HCT116 (cell line): ENCODE measurements at regions not wholly inside any gene's neighbourhood (a gene's known extent, or its start where the extent isn't known, plus 50 kb on each side); places are given as distances from the start of the nearest gene placed in this dataset.

ENCODE experiments used
- ATAC-seq: fragments of 200-7000 bp; cut with Tn5 transposase; 2 replicates; pipeline ENCODE4 v1.9.1; 2020; ENCODE audit warnings: mild to moderate bottlenecking, moderate library complexity
- BruUV-seq: library from RNA; stranded (reverse); fragments of 400-500 nt; replicated peaks from 2 replicates; lab custom pipeline; 2021; lab: Mats Ljungman, UMichigan
- CTCF ChIA-PET: fragments of 300-600 bp; sonication (Branson Sonifier 250); formaldehyde crosslinking; loops from one replicate; lab custom pipeline; 2021; ENCODE audit warnings: antibody characterized with exemption; lab: Charles Lee
- POLR2A ChIA-PET: fragments of 300-600, 350-600 bp; sonication (Branson Sonifier 250); formaldehyde crosslinking; loops from one replicate; lab custom pipeline; 2021; ENCODE audit warnings: antibody characterized with exemption; lab: Charles Lee
- RAD21 ChIA-PET, 2 experiments: fragments of 300-600 bp; sonication (Branson Sonifier 250); formaldehyde crosslinking; loops; one replicate each; lab custom pipeline; 2023; ENCODE audit warnings: low total read pairs in 2 of 2; ENCODE audit not compliant: uncharacterized antibody in 2 of 2, unreplicated experiment in 2 of 2, low non-redundant PET in 1 of 2; lab: Charles Lee
- DNase-seq: peaks from one replicate; pipeline ENCODE4 v3.0.0-alpha.2; 2010; ENCODE audit warnings: low read depth, low spot score
- H2AFZ ChIP-seq: fragments of 200-600 bp; shearing (Covaris generic), sonication (generic); 2 replicates; pipeline ENCODE4 v1.6.1; 2017; ENCODE audit warnings: low read depth, mixed run types, mixed read lengths, antibody characterized with exemption, low read length; ENCODE audit not compliant: poor library complexity, severe bottlenecking
- H3K27ac ChIP-seq: 2 replicates; pipeline ENCODE4 v1.5.1; 2012; ENCODE audit warnings: low read depth, low read length
- H3K27me3 ChIP-seq: fragments of 200-600 bp; sonication (generic); 2 replicates; pipeline ENCODE4 v1.6.1; 2016; ENCODE audit warnings: mixed run types, low read length, mixed read lengths; ENCODE audit not compliant: insufficient read depth
- H3K36me3 ChIP-seq, 2 experiments: fragments of 200-500 bp in 1 of 2; fragments of 200-600 bp in 1 of 2; sonication (Bioruptor generic) in 1 of 2; sonication (generic) in 1 of 2; 2 replicates each; pipeline versions ENCODE4 v1.5.1 to v1.6.1; 2014 to 2016; ENCODE audit warnings: low read length in 2 of 2, inconsistent platforms in 1 of 2, mixed read lengths in 1 of 2, mixed run types in 1 of 2; ENCODE audit not compliant: insufficient read depth in 2 of 2, control insufficient read depth in 1 of 2
- H3K4me1 ChIP-seq, 2 experiments: fragments of 200-600 bp in 1 of 2; sonication (generic) in 1 of 2; 2 replicates each; pipeline versions ENCODE4 v1.5.1 to v1.6.1; 2012 to 2017; ENCODE audit warnings: low read length in 2 of 2, inconsistent platforms in 1 of 2, mild to moderate bottlenecking in 1 of 2, mixed read lengths in 1 of 2, mixed run types in 1 of 2, moderate library complexity in 1 of 2; ENCODE audit not compliant: insufficient read depth in 2 of 2, control insufficient read depth in 1 of 2
- H3K4me2 ChIP-seq: fragments of 200-600 bp; sonication (generic); 2 replicates; pipeline ENCODE4 v1.6.1; 2017; ENCODE audit warnings: mixed run types, low read length, mixed read lengths
- H3K4me3 ChIP-seq, 2 experiments: fragments of 200-600 bp in 1 of 2; sonication (generic) in 1 of 2; replicated peaks in 1 of 2; 2 replicates each; pipeline ENCODE4 v1.5.1; 2011 to 2016; ENCODE audit warnings: low read length in 2 of 2, control low read depth in 1 of 2, low read depth in 1 of 2, mild to moderate bottlenecking in 1 of 2, mixed read lengths in 1 of 2, mixed run types in 1 of 2
- H3K79me2 ChIP-seq: fragments of 200-600 bp; sonication (generic); 2 replicates; pipeline ENCODE4 v1.6.1; 2017; ENCODE audit warnings: mild to moderate bottlenecking, mixed run types, low read length, moderate library complexity, mixed read lengths; ENCODE audit not compliant: insufficient read depth
- H3K9ac ChIP-seq: fragments of 200-600 bp; sonication (generic); 2 replicates; pipeline ENCODE4 v1.6.1; 2016; ENCODE audit warnings: low read length, mixed read lengths
- H3K9me2 ChIP-seq: fragments of 200-600 bp; sonication (generic), shearing (Covaris generic); 2 replicates; pipeline ENCODE4 v1.6.1; 2017; ENCODE audit warnings: mixed run types, mild to moderate bottlenecking, moderate library complexity; ENCODE audit not compliant: insufficient read depth
- H3K9me3 ChIP-seq, 2 experiments: fragments of 200-500 bp in 1 of 2; fragments of 200-600 bp in 1 of 2; sonication (Bioruptor generic) in 1 of 2; sonication (generic) in 1 of 2; 2 replicates each; pipeline ENCODE4 v1.6.1; 2014 to 2017; ENCODE audit warnings: low read length in 2 of 2, mixed read lengths in 2 of 2, inconsistent platforms in 1 of 2, low read depth in 1 of 2, mild to moderate bottlenecking in 1 of 2, mixed run types in 1 of 2, moderate library complexity in 1 of 2; ENCODE audit not compliant: control insufficient read depth in 1 of 2, insufficient read depth in 1 of 2
- H4K20me1 ChIP-seq: fragments of 200-600 bp; sonication (generic), shearing (Covaris generic); 2 replicates; pipeline ENCODE4 v1.6.1; 2017; ENCODE audit warnings: mixed run types, mild to moderate bottlenecking, moderate library complexity; ENCODE audit not compliant: insufficient read depth
- ATF3 ChIP-seq: IDR thresholded peaks from 2 replicates; pipeline ENCODE4 v1.6.1; 2012
- CBX3 ChIP-seq: IDR thresholded peaks from 2 replicates; pipeline ENCODE4 v1.6.1; 2012; ENCODE audit warnings: low read depth
- CTCF ChIP-seq, 3 experiments: fragments of 200-600 bp in 1 of 3; sonication (generic) in 1 of 3; IDR thresholded peaks in 2 of 3; conservative IDR thresholded peaks in 1 of 3; 2 replicates each; pipeline ENCODE4 v1.5.1; 2012 to 2017; ENCODE audit warnings: low read depth in 2 of 3, low read length in 2 of 3, antibody characterized with exemption in 1 of 3, borderline replicate concordance in 1 of 3, control low read depth in 1 of 3, mild to moderate bottlenecking in 1 of 3, mixed read lengths in 1 of 3, mixed run types in 1 of 3, moderate library complexity in 1 of 3; ENCODE audit not compliant: insufficient read depth in 1 of 3
- JUND ChIP-seq: IDR thresholded peaks from 2 replicates; pipeline ENCODE4 v1.6.1; 2012
- MAX ChIP-seq: IDR thresholded peaks from 2 replicates; pipeline ENCODE4 v1.6.1; 2012
- POLR2A ChIP-seq: IDR thresholded peaks from 2 replicates; pipeline ENCODE4 v1.7.0; 2011; ENCODE audit warnings: borderline replicate concordance; ENCODE audit not compliant: insufficient read depth, insufficient read length; ENCODE audit errors: extremely low read depth
- SRF ChIP-seq: IDR thresholded peaks from 2 replicates; pipeline ENCODE4 v1.6.1; 2012; ENCODE audit warnings: low read depth
- ZBTB33 ChIP-seq: IDR thresholded peaks from 2 replicates; pipeline ENCODE4 v1.6.1; 2011; ENCODE audit warnings: mild to moderate bottlenecking, low read length, moderate library complexity; ENCODE audit not compliant: insufficient replicate concordance; ENCODE audit errors: extremely low read depth
- ZFX ChIP-seq: fragments of 450-650 bp; IDR thresholded peaks from 2 replicates; pipeline ENCODE4 v1.6.1; 2017
- intact Hi-C: fragments of 100-400 bp; cut with micrococcal nuclease; formaldehyde crosslinking; loops from 2 replicates; pipeline ENCODE4 v1.10.0; 2022

GRCh38 chr4:41399231-41399630 lies 138.7 kb upstream of the LIMCH1 start:
- no peak overlapping the region for H3K27ac ChIP-seq
- H3K4me3 ChIP-seq, result no peak overlapping the region
- DNase-seq (no peak), ATAC-seq (no peak)
- no peak overlapping the region for H2AFZ ChIP-seq
- H3K4me1 ChIP-seq, result peaks cover 5 to 7% of the 10 kb centered on the region in 2 experiments; a peak in 3 of 4 replicates
- no peak overlapping the region for H3K4me2 ChIP-seq
- no peaks in the 10 kb centered on the region for H3K9me2 ChIP-seq
- H3K9me3 ChIP-seq, result no peaks in the 10 kb centered on the region
- RAD21 ChIA-PET, result no interaction called here
- CTCF ChIA-PET, result no interaction called here
- TF ChIP-seq JUND, result no peak
- TF ChIP-seq SRF, result no peak
- TF ChIP-seq CTCF (IDR thresholded peaks at IDR 0.05 in 2 of 3, conservative IDR thresholded peaks at IDR 0.05 in 1 of 3; ENCODE audit: borderline replicate concordance in 1 of 3, insufficient read depth in 1 of 3, low read depth in 2 of 3, low read length in 2 of 3), result no peak
- no peaks in the 10 kb centered on the region for H4K20me1 ChIP-seq
- POLR2A ChIA-PET, result no interaction called here
- H3K27me3 ChIP-seq, result no peaks in the 10 kb centered on the region
- no peaks in the 10 kb centered on the region for H3K79me2 ChIP-seq
- no peak overlapping the region for H3K9ac ChIP-seq
- BruUV-seq, result no TSS peak
- no peaks in the 10 kb centered on the region for H3K36me3 ChIP-seq
- intact Hi-C loops, result no loop called here

- Histone ChIP-seq H3K9me2 (no peaks in the 10 kb centered on the region), H3K4me3 (no peak overlapping the region), H3K4me2 (no peak overlapping the region), H3K9me3 (no peaks in the 10 kb centered on the region), H3K27ac (no peak overlapping the region), H3K36me3 (no peaks in the 10 kb centered on the region), H3K27me3 (no peaks in the 10 kb centered on the region), H4K20me1 (no peaks in the 10 kb centered on the region), H3K4me1 (no peaks in the 10 kb centered on the region), H2AFZ (no peak overlapping the region), H3K79me2 (no peaks in the 10 kb centered on the region), H3K9ac (no peak overlapping the region)
- BruUV-seq, result no TSS peak
- intact Hi-C loops, result no loop called here
- CTCF ChIA-PET, result no interaction called here
- POLR2A ChIA-PET, result no interaction called here
- RAD21 ChIA-PET, result no interaction called here
- TF ChIP-seq POLR2A, result no peak
- TF ChIP-seq CBX3, result no peak
- TF ChIP-seq MAX, result no peak
- no peak for TF ChIP-seq ATF3
- TF ChIP-seq ZBTB33, result no peak
- no peak for TF ChIP-seq ZFX
- ATAC-seq, result no peak
- no peak for DNase-seq
Observed at GRCh38 chr4:41400296-41400695, 137.7 kb upstream of the LIMCH1 start.
